DMS153 treated with DMSO at 0.1 percent for 48 hours (cell line): ENCODE measurements at regions not wholly inside any gene's neighbourhood (a gene's known extent, or its start where the extent isn't known, plus 50 kb on each side); places are given as distances from the start of the nearest gene placed in this dataset.
"Not testable (repeated sequence)": the region's sequence is repeated elsewhere in the genome, so short reads cannot be mapped to it uniquely, and the experiment has no call there.

ENCODE experiments used
- DNase-seq: peaks from one replicate; lab custom pipeline; 2025; ENCODE audit not compliant: unreplicated experiment; lab: John Stamatoyannopoulos, UW

DNA sequence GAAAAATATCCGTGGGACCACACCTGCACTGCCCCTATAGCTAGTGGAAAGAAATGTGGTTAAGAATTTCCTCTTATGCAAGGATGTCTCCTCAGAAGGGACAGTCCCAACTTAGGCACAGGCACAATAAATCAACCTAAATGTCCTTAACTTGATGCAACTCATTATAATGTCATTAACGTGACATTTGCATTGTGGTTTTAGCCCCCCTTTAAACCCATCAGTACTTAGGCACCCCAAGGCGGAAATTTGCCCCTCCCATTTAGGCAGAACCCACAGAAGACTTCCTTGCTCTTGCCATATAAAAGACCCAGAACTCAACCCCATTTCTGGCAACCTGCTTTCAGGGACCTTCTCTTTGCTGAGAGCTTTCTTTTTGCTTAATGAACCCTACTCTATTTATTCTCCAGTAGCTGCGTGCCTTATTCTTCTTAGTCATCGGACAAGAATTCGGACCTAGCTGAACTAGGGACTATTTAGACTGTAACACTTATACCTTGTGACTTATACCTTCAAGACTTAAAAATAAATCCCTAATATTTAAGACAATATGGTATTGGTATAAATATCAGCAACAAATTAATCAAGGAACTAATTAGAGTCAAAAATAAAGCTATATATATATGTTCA lies 1281.6 kb upstream of the TMEFF2 start:
- no peak for DNase-seq

DNA sequence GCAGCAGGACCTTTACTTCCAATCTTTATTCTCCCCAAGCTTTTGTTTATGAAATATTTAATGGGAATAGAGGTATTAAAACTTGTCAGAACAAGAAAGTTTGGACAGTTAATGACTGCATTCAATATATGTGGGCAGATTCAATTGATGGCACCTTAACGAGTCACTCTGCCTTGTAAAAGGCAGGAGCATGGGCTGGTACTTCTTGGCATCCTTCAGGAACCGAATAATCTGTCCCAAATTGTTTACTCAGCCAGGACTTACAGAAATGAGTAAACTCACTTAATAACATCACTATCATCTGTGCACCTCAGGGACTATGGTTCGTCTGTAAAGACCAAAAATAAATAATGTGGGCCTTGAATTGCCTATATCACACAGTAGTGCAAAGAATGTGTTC lies 1280.3 kb upstream of the TMEFF2 start:
- no peak for DNase-seq

DNA sequence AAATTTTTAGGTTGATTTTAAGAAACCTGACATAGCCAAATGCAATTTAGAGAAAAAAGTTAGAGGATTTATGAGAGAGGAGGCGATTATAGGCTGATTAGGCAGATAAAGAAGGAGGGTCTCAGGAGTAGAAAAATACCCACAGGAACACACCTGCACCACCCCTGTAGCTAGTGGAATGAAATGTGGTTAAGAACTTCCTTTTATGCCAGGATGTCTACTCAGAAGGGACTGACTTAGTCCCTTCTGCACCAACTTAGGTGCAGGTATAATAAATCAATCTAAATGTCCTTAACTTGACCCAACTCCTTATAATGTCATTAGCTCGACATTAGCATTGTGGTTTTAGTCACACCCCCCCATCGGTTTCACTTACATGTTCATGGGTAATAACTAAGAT lies 1274.5 kb upstream of the TMEFF2 start:
- DNase-seq, result no peak

DNA sequence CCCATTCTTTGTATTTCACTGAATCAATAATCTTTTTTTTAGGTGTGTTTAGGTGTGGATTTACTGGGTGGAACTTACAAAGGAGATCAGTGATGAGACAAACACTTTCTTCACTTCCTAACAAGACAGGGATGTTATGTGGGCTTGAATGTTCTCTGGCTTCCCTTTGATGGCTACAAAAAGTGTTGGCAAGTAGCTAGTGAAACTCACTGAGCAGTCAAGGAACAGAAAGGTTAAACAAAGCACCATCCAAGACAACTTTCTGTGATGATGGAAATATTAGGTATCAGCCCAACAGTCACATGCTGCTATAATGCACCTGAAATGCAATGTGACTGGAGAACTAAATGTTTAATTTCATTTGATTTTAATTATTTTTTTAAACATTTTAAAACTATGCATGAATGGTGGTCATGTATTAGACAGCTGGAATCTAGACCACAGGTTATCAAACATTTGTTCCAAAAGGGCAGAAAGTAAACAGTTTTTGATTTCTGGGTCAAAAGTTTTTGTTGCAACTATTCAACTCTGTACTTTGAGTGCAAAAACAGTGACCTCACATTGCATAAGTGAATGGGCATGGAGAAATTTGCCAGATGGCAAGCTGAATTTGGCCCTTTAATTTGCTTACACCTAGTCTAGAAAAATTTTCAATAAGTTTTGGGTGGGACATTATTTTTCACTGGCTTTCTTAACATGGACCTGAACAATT lies 1272.7 kb upstream of the TMEFF2 start:
- no peak for DNase-seq

DNA sequence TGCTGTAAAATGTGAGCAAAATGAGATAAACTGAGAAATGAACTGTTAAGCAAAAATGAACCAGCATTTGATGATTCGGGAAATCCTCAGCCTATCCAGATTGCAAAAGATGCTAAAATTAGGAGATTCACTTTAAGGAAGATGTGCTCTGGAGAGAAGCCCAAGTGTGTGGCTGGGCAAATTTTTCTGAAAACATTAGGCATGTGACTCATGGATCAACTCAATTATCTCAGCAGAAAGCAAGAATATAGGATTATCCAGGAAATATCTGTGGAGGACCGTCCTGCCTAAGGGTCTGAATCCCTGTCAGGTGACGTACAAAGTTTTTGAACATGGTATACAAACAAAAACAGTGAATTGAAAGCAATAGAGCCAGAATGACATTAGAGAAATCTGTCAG lies 1268.3 kb upstream of the TMEFF2 start:
- DNase-seq, result no peak

DNA sequence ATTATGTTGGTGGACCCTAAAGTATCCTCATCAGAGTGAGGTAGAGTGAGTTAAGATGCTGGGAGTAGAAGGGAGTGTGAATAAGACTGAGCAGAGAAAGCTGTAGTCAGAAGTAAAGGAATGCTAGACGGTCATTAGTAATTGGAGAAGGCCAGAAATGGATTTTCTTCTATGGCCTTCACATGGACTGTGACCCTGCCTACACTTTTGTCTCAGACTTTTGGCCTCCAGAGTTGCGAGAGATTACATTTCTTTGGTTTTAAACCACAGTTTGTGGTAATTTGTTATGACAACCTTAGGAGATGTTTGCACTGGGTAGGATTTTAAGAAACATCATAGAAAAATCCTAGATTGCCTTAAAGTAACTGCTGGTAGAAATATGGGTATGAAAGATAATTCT lies 1267.7 kb upstream of the TMEFF2 start:
- DNase-seq, result no peak

DNA sequence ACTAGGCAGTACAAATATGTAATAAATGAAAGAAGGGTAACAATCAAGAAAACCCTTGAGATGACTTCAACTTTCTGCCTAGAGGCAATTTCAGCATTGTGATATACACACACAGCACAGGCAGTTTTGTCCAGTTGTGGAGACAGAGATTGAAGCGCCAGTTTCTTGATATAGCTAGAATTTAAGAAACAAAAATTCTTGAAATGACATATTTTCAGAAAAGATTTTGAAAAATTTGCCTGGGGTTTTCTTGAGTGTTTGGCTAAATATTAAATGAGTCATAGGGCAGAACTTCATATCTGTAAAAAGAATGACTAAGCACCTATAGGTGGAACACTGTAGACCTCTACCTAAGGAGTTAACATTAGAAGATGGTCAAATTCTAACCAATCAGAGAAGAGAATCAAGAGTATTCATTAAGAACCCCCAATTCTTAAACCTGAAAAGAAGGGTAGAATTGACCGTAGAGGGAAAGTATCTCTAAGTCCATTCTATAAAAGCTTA lies 1266.8 kb upstream of the TMEFF2 start:
- no peak for DNase-seq

DNA sequence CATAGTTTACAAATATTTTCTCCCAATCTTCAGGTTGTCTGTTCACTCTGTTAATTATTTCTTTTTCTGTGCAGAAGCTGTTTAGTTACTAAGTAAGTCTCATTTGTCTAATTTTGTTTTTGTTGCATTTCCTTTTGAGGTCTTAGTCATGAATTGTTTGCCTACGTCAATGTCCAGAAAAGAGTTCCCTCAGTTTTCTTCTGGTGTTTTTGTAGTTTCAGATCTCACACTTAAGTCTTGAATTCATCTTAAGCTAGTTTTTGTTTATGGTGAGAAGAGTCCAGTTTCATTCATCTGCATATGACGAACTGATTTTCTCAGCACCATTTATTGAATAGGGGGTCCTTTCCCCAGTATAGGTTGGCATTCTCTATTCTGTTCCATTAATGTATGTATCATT lies 1252.2 kb upstream of the TMEFF2 start:
- DNase-seq, result no peak

DNA sequence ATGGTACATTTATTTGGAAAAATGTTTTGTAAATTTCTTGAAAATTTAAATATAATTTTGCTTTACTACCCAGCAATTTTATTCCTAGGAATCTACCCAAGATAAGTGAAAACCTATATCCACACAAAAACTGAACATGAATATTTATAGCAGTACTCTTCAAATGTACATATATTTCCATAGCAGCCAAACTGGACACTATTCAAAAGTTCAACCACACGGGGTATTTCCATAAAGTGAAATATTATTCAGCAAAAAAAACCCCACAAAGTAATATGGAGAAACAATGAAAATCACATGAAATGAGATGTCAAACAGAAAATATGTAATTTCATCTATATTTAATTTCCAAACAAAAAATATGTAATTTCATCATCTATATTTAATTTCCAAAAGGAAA lies 1247.6 kb upstream of the TMEFF2 start:
- DNase-seq, result no peak

DNA sequence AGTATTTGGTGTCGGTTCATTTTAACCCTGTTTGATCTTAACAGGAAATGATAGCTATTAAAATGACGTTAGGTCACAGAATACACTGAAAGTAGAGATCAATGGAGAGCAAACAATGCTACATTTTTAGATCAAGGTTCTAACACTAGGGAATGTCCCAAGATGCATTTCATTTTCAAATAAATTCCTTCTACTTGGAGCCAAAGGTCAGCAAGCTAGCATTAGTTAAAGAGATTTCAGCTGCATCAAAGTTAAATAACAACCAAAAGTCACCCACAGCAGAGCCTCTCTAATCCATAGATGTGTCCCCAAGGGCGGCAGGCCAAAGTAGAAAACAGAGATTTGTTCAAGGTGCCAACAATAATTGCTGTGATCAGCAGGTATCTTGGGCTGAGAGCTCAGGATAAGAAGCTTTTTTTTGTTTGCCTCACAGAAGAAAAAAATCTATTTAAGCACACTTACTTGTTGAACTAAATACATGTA lies 1233.6 kb upstream of the TMEFF2 start:
- DNase-seq, result no peak

DNA sequence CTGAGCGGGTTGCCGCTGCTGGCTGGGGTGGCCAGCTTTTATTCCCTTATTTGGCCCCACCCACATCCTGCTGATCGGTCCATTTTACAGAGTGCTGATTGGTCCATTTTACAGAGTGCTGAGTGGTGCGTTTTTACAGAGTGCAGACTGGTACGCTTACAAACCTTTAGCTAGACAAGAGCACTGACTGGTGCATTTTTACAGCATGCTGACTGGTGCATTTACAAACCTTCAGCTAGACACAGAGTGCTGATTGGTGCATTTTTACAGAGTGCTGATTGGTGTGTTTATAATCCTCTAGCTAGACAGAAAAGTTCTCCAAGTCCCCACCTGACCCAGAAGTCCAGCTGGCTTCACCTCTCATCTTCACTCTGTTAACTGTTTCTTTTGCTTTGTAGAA lies 1217.6 kb upstream of the TMEFF2 start:
- not testable (repeated sequence) for DNase-seq

DNA sequence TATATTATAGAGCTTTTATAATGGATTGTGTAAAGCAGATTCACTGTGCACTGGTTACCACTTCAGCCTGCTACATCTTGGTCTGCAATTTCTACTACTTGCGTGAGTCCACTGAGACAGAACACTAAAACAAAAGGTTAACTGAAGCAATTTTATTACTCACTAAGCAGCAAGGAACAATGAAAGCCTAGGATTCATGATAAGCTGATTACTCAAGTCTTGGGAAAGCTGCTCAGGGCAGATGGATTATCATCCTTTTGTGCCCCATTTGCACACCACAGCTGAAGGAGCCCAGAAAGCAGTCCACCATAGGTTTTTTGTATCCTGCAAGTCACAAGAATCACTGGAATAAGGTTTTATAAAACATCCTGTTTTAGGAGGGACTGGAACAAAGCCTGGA lies 1215.2 kb upstream of the TMEFF2 start:
- no peak for DNase-seq

DNA sequence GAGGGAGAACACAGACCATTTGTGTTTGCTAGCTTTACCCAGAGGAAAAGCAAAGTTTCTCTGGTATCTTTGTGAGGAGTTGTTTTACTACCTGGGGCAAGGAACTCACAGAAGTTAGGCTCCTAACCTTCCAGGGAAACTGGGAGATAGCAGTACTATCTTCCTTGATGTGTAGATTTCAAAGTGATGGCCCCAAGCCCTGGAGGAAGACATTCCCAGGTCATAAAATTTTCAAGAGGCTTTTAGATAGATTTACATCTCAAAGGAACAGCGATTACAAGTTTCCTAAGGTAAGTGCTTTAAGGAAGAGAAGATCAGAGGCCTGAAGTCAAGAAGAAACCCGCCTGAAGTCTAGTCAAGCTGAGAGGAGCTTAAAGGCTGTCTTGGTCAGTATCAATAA lies 1187.8 kb upstream of the TMEFF2 start:
- no peak for DNase-seq

DNA sequence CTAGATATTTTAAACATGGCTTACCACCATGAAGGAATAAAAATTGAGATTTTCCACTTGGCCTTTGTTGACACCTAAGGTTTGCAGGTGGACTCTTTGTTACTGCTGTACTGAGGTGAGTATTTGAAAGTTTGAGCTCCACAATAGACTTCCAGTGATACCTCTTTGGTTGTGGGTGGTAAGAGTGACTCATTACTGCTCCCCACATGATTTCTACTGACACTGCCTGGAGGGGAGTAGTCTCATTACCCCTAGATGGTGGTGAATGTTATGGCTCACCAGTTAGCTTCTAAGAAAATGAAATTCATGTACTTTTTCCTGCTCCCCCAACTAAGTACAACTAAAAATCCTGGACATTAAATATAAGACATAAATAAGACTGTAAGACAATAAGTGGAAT lies 1183.1 kb upstream of the TMEFF2 start:
- DNase-seq, result no peak

DNA sequence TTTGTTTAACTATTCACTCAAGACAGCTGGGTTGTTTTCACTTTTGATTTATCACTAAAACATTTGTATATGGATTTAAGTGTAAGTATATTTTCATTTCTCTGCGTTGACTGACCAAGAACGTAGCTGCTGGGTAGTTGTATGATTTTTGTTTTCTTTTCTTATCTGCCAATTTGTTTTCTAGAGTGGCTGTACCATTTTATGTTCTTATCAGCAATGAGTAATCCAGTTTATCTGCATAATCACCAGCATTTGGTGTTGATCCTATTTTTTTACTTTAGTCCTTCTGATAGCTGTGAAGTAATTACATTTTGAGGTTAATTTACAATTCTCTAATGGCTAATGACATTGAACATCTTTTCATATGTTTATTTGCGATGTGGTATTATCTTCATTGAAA lies 1178.4 kb upstream of the TMEFF2 start:
- DNase-seq, result no peak

DNA sequence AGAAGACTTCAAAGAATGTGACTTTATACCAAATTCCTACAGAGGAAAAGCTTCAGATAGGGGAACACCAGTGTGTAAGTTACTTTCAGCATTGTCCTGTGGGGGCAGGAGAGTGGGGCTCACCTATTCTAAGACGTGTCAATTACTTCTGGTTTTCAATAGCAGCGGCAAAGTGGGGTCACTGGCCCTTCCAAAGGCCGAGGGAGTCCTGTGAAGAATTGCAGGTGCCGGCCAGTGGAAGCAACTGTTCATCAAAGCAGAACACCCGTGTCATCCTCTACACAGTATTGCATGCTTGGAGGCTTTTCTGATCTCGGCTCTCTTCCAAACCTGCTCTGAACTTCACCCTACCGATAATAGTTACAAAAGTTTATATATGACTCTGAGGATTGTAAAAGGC lies 1176.5 kb upstream of the TMEFF2 start:
- DNase-seq, result no peak

DNA sequence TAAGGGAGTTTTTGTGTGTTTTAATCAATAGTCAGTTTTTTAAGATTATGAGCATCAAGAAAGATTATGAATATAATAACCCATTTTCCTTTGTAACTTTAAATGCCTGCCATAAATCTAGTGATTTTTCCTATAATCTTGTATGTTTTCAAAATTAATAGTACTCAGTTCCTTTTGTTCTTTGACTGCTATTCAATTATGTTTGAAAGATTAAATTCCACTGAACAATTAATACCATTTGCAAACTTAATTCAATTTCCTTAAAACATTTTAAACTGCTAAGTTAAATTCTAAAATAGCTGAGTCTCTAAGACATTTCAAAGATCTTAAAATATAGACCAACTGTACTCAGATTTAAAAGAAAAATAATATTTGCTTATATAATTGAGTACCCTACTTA lies 1173.9 kb upstream of the TMEFF2 start:
- DNase-seq, result no peak

DNA sequence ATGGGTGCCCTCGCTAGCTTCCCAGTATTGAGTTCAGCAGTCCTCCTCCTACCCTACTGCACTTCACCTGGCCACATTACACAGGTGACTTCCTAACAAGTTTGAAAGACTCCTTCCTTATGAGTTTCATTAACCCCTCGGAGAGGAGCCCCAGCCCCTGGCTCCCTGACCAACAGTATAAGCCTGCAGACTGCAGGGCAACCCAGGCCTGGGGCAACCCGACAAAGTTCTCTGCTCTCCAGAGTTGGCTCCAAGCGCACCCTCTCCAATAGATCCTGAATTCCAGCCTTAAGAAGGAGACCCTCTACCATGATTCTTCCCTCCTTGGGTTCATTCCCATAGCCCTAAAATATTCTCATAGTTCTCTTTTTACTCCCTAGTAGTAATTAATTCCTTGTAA lies 1162.8 kb upstream of the TMEFF2 start:
- DNase-seq, result no peak

DNA sequence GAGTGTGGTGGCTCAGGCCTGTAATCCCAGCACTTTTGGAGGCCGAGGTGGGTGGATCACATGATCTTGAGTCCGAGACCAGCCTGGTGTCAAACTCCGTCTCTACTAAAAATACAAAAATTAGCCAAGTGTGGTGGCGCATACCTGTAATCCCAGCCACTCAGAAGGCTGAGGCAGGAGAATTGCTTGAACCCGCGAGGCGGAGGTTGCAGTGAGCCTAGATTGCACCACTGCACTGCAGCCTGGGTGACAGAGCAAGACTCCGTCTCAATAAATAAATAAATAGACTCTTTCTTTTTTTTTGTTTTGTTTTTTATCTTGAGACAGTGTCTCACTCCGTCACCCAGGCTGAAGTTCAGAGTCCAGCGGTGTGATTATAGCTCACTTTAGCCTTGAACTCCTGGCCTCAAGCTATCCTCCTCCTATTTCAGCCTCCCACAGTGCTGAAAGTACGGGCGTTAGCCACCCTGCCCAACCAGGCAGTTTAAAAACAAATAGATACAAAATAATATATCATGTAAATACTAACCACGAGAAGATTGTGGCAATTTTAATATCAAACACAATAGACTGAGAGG lies 1158.0 kb upstream of the TMEFF2 start:
- DNase-seq, result not testable (repeated sequence)

DNA sequence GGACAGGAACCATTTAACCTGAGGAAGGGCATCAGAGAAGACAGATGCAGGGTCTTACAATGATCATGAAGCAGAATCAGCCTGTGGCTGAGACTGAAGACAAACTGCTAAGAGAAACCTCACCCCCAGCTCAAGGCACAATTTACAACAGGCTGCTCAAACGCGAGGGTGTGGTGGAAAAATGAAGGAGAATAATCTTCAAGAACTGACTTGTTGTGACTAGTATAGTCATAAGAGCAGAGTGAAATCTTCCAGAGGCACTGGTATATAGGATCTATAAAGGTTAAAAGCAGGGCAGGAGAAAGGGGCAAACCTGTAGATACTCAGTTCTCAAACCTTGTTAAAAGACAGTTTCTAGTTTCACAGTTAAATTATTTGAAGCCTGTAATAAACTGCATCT lies 1155.8 kb upstream of the TMEFF2 start:
- DNase-seq, result no peak

DNA sequence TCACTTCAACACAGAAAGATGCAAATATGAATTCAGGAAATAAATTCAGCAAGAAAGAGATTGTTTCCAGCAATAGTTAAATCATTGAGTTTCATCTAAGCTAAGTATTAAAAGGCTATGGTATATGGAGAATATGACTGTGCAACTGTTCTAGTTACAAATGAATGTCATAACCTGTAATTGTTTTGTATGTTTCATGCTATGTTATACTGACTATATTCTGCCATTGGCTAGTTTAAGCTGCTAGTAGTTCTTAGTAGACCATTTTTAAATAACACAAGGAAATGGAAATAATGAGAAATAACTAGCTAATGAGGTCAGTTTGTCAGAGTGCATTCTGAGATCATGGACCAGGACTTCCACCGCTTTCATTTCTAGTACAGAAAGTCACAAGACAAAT lies 1154.9 kb upstream of the TMEFF2 start:
- DNase-seq, result no peak

DNA sequence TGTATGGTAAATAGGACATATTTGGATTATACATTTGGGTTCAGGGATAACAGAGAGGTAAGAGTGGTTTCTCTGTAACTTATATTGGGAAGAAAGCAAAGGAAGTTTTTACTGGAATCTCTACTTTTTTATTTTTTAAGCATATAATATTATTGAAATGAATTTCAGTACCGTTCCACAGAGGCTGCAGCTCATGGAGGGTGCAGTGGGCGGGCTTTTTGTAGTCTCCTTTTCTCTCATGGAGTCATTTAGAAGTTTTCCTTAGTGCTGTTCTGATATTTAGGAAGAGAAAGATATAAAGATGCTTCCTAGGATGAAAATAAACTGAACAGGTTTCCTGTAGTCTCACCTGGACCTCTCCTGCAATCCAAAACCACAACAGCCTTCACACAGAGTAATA lies 1153.3 kb upstream of the TMEFF2 start:
- DNase-seq, result no peak
